Epithelial cell of proximal tubule (primary cell): ENCODE measurements at regions not wholly inside any gene's neighbourhood (a gene's known extent, or its start where the extent isn't known, plus 50 kb on each side); places are given as distances from the start of the nearest gene placed in this dataset.

Experiments
- DNase-seq: peaks from one replicate; pipeline ENCODE4 v3.0.0-alpha.2; 2011; ENCODE audit warnings: low read depth
- H3K4me3 ChIP-seq: 2 replicates; pipeline ENCODE4 v1.5.1; 2011; ENCODE audit warnings: low read depth, mild to moderate bottlenecking, low read length
- TF ChIP-seq, protein P1 (sequence below): conservative IDR thresholded peaks from 2 replicates; pipeline ENCODE4 v1.5.1; 2012; ENCODE audit warnings: low read depth, mild to moderate bottlenecking, low read length

DNA sequence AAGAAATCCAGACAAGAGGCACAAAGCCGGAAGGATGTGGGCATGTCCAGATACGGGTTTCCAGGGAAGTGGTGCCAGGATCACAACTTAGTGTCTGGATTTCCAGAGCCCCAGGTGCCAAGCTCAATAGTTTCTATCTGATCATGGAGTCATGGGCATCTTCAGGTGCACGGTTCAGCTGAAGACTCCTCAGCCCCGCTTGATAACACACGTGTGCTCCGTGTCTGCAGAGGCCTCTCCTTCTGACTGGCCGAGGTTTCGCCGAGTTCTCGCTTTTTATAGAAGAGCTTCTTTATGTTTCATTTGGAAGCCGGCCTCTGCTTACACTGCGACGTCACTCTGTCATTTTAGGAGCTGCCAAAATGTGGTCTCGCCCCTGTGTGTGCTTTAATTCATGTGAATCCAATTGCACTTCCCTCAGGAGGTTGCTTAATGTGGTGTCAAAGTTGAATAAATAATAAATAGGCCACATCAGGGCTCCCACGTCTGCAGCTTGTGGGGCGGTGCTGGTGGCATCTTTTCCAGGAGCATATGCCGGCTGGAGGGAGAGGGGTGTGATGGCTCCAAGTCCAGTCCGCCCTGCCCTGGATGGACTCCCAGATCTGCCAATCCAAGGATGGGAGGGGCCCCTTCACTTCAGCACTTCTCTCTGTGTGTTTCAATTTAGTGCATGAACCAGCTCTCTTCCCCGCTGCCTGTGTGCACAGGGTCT lies 1410.8 kb downstream of the TBC1D22A start:
- H3K4me3 ChIP-seq, result no peak overlapping the region
- TF ChIP-seq, protein P1, sequence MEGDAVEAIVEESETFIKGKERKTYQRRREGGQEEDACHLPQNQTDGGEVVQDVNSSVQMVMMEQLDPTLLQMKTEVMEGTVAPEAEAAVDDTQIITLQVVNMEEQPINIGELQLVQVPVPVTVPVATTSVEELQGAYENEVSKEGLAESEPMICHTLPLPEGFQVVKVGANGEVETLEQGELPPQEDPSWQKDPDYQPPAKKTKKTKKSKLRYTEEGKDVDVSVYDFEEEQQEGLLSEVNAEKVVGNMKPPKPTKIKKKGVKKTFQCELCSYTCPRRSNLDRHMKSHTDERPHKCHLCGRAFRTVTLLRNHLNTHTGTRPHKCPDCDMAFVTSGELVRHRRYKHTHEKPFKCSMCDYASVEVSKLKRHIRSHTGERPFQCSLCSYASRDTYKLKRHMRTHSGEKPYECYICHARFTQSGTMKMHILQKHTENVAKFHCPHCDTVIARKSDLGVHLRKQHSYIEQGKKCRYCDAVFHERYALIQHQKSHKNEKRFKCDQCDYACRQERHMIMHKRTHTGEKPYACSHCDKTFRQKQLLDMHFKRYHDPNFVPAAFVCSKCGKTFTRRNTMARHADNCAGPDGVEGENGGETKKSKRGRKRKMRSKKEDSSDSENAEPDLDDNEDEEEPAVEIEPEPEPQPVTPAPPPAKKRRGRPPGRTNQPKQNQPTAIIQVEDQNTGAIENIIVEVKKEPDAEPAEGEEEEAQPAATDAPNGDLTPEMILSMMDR, result no peak
- DNase-seq, result no peak

DNA sequence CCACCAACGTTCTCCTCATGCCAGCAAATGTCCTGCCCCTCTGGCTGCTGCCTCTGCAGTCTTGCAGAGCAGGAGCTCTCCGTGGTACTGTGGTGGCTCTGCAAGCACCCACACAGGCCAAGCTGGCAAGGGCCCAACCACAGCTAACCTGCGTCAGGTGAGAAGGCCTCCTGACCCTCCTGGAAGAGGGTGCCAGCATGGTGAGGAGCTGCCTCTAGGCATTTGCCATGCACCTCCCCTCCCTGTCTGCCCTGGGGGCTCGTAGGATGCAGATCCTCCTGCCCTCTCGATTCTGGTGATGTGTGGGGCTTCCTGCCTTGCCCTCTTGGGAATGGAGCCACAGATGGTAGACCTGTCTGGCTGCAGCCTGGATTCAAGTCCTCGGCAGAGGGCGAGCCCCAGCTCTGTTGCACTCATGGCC lies 1408.8 kb downstream of the TBC1D22A start:
- TF ChIP-seq, protein P1, result no peak
- no peak overlapping the region for H3K4me3 ChIP-seq
- DNase-seq, result no peak

DNA sequence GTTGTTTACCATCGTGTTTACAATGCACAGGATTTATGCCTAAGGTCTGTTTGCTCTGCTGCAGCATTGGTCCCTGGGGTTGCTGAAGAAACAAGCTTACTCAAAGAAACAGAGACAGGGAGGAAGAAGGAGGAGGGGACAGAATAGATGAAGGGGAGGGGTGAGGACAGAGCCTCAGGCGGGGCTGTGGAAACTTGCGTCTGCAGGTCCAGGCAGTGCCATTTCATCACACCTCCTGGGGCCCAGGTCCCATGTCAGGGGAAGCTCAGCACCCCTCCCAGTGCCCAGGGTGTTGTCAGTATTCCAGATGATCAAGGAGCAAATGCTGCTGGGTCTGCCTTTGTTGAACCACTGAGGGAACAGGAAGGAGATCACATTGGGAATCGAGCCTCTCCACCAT lies 1406.8 kb downstream of the TBC1D22A start:
- no peak for DNase-seq
- H3K4me3 ChIP-seq, result no peak overlapping the region
- TF ChIP-seq, protein P1, result no peak

DNA sequence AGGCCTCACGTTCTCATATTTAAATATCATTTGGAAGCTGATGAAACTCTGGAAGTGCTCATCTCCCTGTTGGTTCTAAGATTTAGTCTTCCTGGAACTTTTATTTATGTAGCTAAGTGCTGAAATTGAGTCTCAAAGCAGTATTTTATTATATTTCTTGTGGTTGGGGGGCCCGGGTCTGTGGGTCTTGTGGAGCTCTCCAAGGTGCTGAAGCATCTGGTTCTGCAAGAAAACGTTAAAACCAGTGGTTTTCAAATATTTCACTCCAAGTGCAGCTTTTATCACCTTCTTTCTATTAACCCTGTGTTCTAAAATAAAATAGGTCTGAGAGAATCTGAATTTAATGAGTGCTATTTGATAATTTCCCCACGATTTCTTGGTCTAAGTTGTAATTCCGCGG lies 1404.8 kb downstream of the TBC1D22A start:
- no peak for DNase-seq
- TF ChIP-seq, protein P1, result no peak

DNA sequence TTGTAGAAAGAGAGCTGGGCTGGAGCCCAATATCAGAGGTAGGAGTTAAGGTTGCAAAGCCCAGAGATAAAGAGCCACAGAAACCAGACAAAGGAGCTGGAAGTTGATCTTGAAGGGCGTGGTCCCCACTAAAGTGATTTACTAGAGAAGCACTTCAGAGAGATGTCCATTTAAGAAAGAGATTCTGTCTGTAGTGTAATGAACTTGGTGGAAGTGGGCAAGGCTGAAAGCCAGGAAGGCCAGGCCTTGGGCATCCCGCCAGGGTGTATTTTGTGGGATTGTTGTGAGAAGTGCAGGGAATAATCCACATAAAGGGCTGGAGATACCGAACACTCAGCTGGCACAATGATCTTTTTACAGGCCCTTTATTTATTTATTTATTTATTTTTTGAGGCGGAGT lies 1398.8 kb downstream of the TBC1D22A start:
- no peak for DNase-seq
- no peak overlapping the region for H3K4me3 ChIP-seq
- TF ChIP-seq, protein P1, result no peak

More for the DNA sequence above, 1404.8 kb downstream of the TBC1D22A start:
- H3K4me3 ChIP-seq, result no peak overlapping the region

DNA sequence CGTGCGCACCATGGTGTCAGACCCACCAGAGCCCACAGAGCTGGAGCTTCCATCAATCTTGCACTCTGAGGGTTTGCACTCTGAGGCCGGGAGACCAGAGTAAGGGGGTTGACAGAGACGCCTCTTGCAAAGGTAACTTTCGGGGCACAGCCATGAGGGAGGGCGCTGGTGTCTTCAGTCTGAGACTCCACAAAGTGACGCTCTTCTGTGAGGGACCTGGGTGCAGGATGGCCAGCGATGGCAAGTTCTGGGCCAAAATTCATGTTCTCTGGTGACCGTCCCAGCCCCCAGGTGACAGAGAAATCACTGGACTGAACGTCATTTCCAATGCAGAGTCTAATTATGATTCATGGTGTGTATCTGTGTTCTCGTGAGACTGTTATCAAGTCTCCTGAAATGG lies 1395.2 kb downstream of the TBC1D22A start:
- TF ChIP-seq, protein P1, result no peak
- no peak overlapping the region for H3K4me3 ChIP-seq
- DNase-seq, result no peak
